Natural killer cell (primary cell): ENCODE measurements at regions not wholly inside any gene's neighbourhood (a gene's known extent, or its start where the extent isn't known, plus 50 kb on each side); places are given as distances from the start of the nearest gene placed in this dataset.

ENCODE experiments used
- ATAC-seq, 3 donors: fragments of 150-1000 bp in 2 of 3; fragments of 200-7000 bp in 1 of 3; cut with Tn5 transposase; 1 replicate in 1 of 3; 2 replicates in 2 of 3; pipeline ENCODE4 v1.10.0; 2021; ENCODE audit warnings: mild to moderate bottlenecking in 2 of 3, moderate library complexity in 2 of 3
- DNase-seq, 2 donors: peaks; one replicate each; pipeline versions ENCODE4 v3.0.0 to v3.0.0-alpha.2; 2013 to 2021; ENCODE audit warnings: mixed read lengths in 1 of 2
- H3K27ac ChIP-seq: one replicate; pipeline ENCODE4 v1.5.1; 2013; ENCODE audit warnings: mild to moderate bottlenecking, low read length
- H3K27me3 ChIP-seq: one replicate; pipeline ENCODE4 v1.6.1; 2013; ENCODE audit warnings: low read length; ENCODE audit not compliant: control insufficient read depth, insufficient read depth
- H3K36me3 ChIP-seq: one replicate; pipeline ENCODE4 v1.6.1; 2013; ENCODE audit warnings: low read length; ENCODE audit not compliant: control insufficient read depth, insufficient read depth
- H3K4me1 ChIP-seq: one replicate; pipeline ENCODE4 v1.6.1; 2013; ENCODE audit warnings: low read length; ENCODE audit not compliant: control insufficient read depth, insufficient read depth
- H3K4me3 ChIP-seq: one replicate; pipeline ENCODE4 v1.5.1; 2013; ENCODE audit warnings: low read length
- H3K9me3 ChIP-seq: one replicate; pipeline ENCODE4 v1.6.1; 2013; ENCODE audit warnings: low read length; ENCODE audit not compliant: control insufficient read depth, insufficient read depth
- H3K27ac Mint-ChIP-seq, 2 donors: one replicate each; pipeline ENCODE4 v1.8.0; 2022; ENCODE audit warnings: mild to moderate bottlenecking in 2 of 2, mixed read lengths in 2 of 2, moderate library complexity in 1 of 2
- H3K27me3 Mint-ChIP-seq, 2 donors: one replicate each; pipeline ENCODE4 v1.8.0; 2022; ENCODE audit warnings: low read depth in 2 of 2, mixed read lengths in 2 of 2
- H3K36me3 Mint-ChIP-seq: one replicate; pipeline ENCODE4 v1.8.0; 2022; ENCODE audit warnings: mixed read lengths
- H3K4me1 Mint-ChIP-seq, 2 donors: one replicate each; pipeline ENCODE4 v1.8.0; 2022; ENCODE audit warnings: mixed read lengths in 2 of 2
- H3K4me3 Mint-ChIP-seq: one replicate; pipeline ENCODE4 v1.8.0; 2022; ENCODE audit warnings: mild to moderate bottlenecking, moderate library complexity, mixed read lengths
- H3K9me3 Mint-ChIP-seq, 2 donors: one replicate each; pipeline ENCODE4 v1.8.0; 2022; ENCODE audit warnings: mixed read lengths in 2 of 2
- WGBS: methylation state at CpG from one replicate; pipeline ENCODE4 v1.1.7; 2013; ENCODE audit warnings: missing lambda C conversion rate; ENCODE audit not compliant: insufficient coverage; 5-methylcytosine and 5-hydroxymethylcytosine counted together
- intact Hi-C: fragments of 100-400 bp; cut with micrococcal nuclease; formaldehyde crosslinking; loops from one replicate; pipeline ENCODE4 v1.14.2; 2022
- TF ChIP-seq, protein P1 (sequence below): fragments of 200-600 bp; IDR thresholded peaks from one replicate; pipeline ENCODE4 v1.8.0; 2022; ENCODE audit warnings: antibody characterized with exemption

DNA sequence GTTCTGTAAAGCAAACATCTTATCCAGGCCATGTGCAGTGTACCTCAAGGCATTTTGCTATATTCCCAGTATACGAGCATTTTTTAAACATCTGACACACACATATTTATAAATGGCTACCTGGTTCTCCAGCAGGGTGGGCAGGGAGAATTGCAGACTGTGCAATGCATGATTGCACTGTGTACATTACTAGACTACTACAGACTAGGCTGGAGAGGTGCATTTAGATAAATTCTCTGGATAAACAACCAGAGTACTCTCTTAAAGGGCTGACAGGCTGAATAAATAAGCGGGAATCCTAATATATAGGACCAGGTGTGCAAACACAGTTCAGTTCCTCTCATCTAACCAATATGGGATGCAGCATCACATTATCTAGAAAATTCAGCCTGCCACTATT, 428.3 kb upstream of the ARID1B start:
- Histone ChIP-seq H3K36me3 (no peaks in the 10 kb centered on the region), H3K27me3 (no peaks in the 10 kb centered on the region), H3K27ac (no peak overlapping the region), H3K4me1 (no peaks in the 10 kb centered on the region), H3K9me3 (no peaks in the 10 kb centered on the region), H3K4me3 (no peak overlapping the region)
- Mint-ChIP-seq H3K4me3 (no peak overlapping the region), H3K36me3 (no peaks in the 10 kb centered on the region), H3K4me1 (peaks cover 5 to 6% of the 10 kb centered on the region in 2 donors), H3K27ac (no peak overlapping the region), H3K27me3 (peaks cover 7 to 20% of the 10 kb centered on the region in 2 donors), H3K9me3 (no peaks in the 10 kb centered on the region)
- 80% methylated on average over 2 of the region's 2 CpGs for WGBS
- ATAC-seq = no peak
- TF ChIP-seq, protein P1, sequence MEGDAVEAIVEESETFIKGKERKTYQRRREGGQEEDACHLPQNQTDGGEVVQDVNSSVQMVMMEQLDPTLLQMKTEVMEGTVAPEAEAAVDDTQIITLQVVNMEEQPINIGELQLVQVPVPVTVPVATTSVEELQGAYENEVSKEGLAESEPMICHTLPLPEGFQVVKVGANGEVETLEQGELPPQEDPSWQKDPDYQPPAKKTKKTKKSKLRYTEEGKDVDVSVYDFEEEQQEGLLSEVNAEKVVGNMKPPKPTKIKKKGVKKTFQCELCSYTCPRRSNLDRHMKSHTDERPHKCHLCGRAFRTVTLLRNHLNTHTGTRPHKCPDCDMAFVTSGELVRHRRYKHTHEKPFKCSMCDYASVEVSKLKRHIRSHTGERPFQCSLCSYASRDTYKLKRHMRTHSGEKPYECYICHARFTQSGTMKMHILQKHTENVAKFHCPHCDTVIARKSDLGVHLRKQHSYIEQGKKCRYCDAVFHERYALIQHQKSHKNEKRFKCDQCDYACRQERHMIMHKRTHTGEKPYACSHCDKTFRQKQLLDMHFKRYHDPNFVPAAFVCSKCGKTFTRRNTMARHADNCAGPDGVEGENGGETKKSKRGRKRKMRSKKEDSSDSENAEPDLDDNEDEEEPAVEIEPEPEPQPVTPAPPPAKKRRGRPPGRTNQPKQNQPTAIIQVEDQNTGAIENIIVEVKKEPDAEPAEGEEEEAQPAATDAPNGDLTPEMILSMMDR = no peak
- DNase-seq = no peak
- intact Hi-C loops = no loop called here

DNA sequence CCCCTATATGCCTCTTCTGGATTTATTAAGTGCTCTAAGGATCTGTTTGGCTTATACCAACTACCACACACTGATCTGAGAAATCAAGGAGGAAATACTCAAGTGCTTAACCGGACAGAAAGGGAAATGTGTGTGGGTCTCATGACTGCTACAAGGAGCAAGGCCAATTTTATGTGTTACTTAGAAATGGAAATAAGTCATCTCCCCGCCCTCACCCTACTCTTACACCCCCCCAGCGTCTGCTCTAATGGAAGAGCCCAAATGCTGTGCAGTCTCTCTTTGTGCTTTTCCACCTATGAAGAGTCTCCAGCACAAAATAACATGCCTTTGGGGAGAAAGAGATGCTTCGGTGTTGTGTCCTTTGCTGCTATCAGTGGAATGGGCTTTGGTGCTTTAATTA, 428.8 kb upstream of the ARID1B start:
- H3K27me3 Mint-ChIP-seq = peaks cover 7 to 20% of the 10 kb centered on the region in 2 donors
- Histone ChIP-seq H3K9me3 (no peaks in the 10 kb centered on the region), H3K27ac (no peak overlapping the region), H3K4me1 (no peaks in the 10 kb centered on the region), H3K27me3 (no peaks in the 10 kb centered on the region), H3K36me3 (no peaks in the 10 kb centered on the region), H3K4me3 (no peak overlapping the region)
- DNase-seq (no peak), ATAC-seq (no peak)
- WGBS = 45% methylated on average over 3 of the region's 4 CpGs
- no peak overlapping the region for H3K4me3 Mint-ChIP-seq
- H3K36me3 Mint-ChIP-seq = no peaks in the 10 kb centered on the region
- TF ChIP-seq, protein P1 = no peak
- peaks cover 5 to 6% of the 10 kb centered on the region in 2 donors for H3K4me1 Mint-ChIP-seq
- intact Hi-C loops = no loop called here
- H3K9me3 Mint-ChIP-seq = no peaks in the 10 kb centered on the region
- no peak overlapping the region for H3K27ac Mint-ChIP-seq

DNA sequence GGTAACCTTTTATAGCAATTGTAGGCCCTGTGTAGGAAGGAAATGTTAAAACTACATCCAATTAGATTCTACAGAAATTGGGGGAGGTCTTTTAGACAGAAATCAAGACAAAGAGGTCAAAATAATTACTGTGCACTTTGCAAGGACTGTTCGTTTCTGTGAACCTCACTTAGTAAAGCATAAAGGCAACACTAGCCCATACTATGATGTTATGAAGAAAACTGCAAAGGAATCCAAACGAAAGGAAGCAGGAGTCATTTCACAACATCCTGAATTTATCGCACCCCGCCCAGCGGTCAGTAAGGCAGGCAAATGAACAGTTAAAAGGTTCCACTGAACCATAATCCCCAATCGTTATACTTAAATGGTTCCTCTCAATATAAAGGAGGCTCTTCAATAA, 429.5 kb upstream of the ARID1B start:
- H3K36me3 ChIP-seq = no peaks in the 10 kb centered on the region
- no peak overlapping the region for H3K27ac ChIP-seq
- H3K4me3 ChIP-seq = no peak overlapping the region
- H3K36me3 Mint-ChIP-seq = no peaks in the 10 kb centered on the region
- H3K27me3 ChIP-seq = no peaks in the 10 kb centered on the region
- H3K4me3 Mint-ChIP-seq = no peak overlapping the region
- no peak overlapping the region for H3K27ac Mint-ChIP-seq
- ATAC-seq (no peak), DNase-seq (no peak)
- H3K4me1 Mint-ChIP-seq = peaks cover 5 to 6% of the 10 kb centered on the region in 2 donors
- TF ChIP-seq, protein P1 = no peak
- intact Hi-C loops = no loop called here
- H3K9me3 ChIP-seq = no peaks in the 10 kb centered on the region
- H3K27me3 Mint-ChIP-seq = peaks cover 7 to 20% of the 10 kb centered on the region in 2 donors
- 44% methylated on average over 6 of the region's 6 CpGs for whole genome bisulfite sequencing
- H3K9me3 Mint-ChIP-seq = no peaks in the 10 kb centered on the region
- no peaks in the 10 kb centered on the region for H3K4me1 ChIP-seq

DNA sequence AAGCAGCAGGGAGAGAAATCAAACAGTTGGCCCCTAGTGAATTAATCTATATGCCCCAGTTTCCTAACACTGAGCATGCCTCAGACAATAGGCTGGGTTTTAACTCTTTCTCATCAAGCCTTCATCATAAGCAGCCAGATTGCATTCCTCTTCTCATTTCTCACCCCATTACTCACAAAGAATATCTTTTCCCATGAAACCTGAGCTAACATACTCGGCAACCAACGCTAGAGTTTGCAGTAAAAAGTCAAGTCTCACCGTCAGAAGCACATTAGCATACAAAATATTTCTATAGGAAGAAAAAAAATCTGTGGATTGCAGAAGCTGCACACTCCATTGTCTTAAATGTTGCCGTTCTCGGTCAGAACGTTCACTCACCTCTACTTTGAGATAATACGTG, 429.9 kb upstream of the ARID1B start:
- Mint-ChIP-seq H3K9me3 (no peaks in the 10 kb centered on the region), H3K27me3 (peaks cover 3 to 21% of the 10 kb centered on the region in 2 donors), H3K27ac (no peak overlapping the region), H3K36me3 (no peaks in the 10 kb centered on the region), H3K4me1 (peaks cover 5 to 6% of the 10 kb centered on the region in 2 donors), H3K4me3 (no peak overlapping the region)
- Histone ChIP-seq H3K27ac (no peak overlapping the region), H3K36me3 (no peaks in the 10 kb centered on the region), H3K4me1 (no peaks in the 10 kb centered on the region), H3K27me3 (no peaks in the 10 kb centered on the region), H3K4me3 (no peak overlapping the region), H3K9me3 (no peaks in the 10 kb centered on the region)
- no peak for ATAC-seq
- TF ChIP-seq, protein P1 = no peak
- no peak for DNase-seq
- WGBS = 62% methylated on average over 5 of the region's 7 CpGs
- intact Hi-C loops = no loop called here
